Upper lobe of right lung (tissue), 1 donor: ENCODE measurements at regions not wholly inside any gene's neighbourhood (a gene's known extent, or its start where the extent isn't known, plus 50 kb on each side); places are given as distances from the start of the nearest gene placed in this dataset.
A peak's percentile ranks its signal among the peaks of the same experiment; 100 is the strongest.

Experiments used
- ATAC-seq: fragments of 200-7000 bp; cut with Tn5 transposase; one replicate; pipeline ENCODE4 v1.9.1; 2020; ENCODE audit warnings: mild to moderate bottlenecking, moderate library complexity
- DNase-seq: peaks from one replicate; pipeline ENCODE4 v3.0.0-alpha.2; 2020
- H3K27ac ChIP-seq: fragments of 200-600 bp; one replicate; pipeline ENCODE4 v1.8.0; 2022
- H3K27me3 ChIP-seq: fragments of 200-600 bp; one replicate; pipeline ENCODE4 v1.8.0; 2022; ENCODE audit warnings: mild to moderate bottlenecking
- H3K36me3 ChIP-seq: fragments of 200-600 bp; one replicate; pipeline ENCODE4 v1.8.0; 2022
- H3K4me1 ChIP-seq: fragments of 200-600 bp; one replicate; pipeline ENCODE4 v1.8.0; 2022
- H3K4me3 ChIP-seq: fragments of 200-600 bp; one replicate; pipeline ENCODE4 v1.8.0; 2022; ENCODE audit warnings: mild to moderate bottlenecking
- H3K9me3 ChIP-seq: fragments of 200-600 bp; one replicate; pipeline ENCODE4 v1.8.0; 2022
- CTCF ChIP-seq: fragments of 200-600 bp; IDR thresholded peaks from one replicate; pipeline ENCODE4 v1.8.0; 2022; ENCODE audit warnings: antibody characterized with exemption
- intact Hi-C: fragments of 100-400 bp; cut with DNase I; formaldehyde crosslinking; loops from one replicate; pipeline ENCODE4 v1.11.0; 2022
- donor health status: DM: no; HTN: yes; CAD: no; lungs with severe emphysema.

DNA sequence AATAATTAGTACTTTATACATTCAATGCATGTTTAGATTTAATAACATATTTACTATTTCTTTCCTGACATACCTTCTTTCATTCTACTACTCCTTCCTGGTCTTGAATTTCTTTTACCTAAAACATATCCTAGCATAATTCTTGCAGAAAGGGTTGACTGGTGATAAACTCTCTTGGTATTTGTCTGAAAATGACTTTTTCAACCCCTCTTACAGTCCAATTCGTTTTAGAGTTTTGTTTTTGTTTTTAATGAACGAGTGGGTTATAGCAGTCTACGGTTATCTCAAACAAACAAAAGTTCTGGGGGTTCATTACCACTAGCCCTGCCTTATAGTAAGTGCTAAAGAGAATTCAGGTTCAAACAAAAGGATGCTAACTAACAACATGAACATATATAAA, 69.6 kb upstream of the ALDH1B1 start:
- intact Hi-C loops = no loop called here
- no peaks in the 10 kb centered on the region for H3K27me3 ChIP-seq
- no peak for TF ChIP-seq CTCF
- peaks cover 10% of the 10 kb centered on the region for H3K4me1 ChIP-seq
- no peaks in the 10 kb centered on the region for H3K36me3 ChIP-seq
- H3K27ac ChIP-seq = no peak overlapping the region
- no peak overlapping the region for H3K4me3 ChIP-seq
- ATAC-seq (no peak), DNase-seq (no peak)
- H3K9me3 ChIP-seq = no peaks in the 10 kb centered on the region

- Histone ChIP-seq H3K36me3 (no peaks in the 10 kb centered on the region), H3K4me3 (peak overlapping the region; percentile 31), H3K9me3 (no peaks in the 10 kb centered on the region), H3K27me3 (no peaks in the 10 kb centered on the region), H3K4me1 (peaks cover 10% of the 10 kb centered on the region), H3K27ac (no peak overlapping the region)
- no peak for ATAC-seq
- no peak for TF ChIP-seq CTCF
- intact Hi-C loops = no loop called here
- no peak for DNase-seq
Measured at GRCh38 chr9:38319496-38320173, 72.9 kb upstream of the ALDH1B1 start.

DNA sequence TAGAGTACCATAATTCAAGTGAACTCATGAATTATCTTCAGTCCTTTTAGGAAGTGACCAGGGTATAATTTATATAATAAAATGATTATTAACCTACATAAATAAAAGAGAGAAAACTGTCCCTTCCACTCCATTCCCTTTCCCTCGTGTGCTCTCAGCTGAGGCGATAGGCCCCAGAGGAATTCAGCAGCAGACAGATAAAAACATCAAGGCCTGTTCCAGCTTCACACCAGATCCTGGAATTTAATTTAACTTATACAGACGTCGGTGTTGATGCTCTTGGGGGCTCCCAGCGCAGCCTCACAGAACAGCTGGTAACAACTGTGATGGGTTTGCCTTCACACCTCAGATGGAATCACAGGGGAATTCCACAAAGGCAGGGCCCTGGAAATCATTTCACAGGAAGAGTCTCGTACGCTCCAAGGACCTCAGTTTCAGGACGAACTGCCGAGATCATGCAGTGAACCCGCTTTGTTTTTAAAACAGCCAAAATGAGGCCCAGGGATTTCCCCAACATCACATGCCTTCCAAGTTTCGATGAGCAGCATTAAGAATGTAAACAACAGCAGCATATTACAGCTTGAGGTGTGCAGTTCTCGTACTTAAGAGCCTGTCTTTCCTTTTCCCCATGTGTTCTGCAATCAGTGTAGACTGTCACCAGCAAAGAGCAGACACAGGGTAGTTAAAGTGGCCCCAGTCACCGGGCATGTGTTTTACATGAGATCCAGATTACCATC, 73.6 kb upstream of the ALDH1B1 start:
- H3K27me3 ChIP-seq = no peaks in the 10 kb centered on the region
- peaks cover 10% of the 10 kb centered on the region for H3K4me1 ChIP-seq
- H3K9me3 ChIP-seq = no peaks in the 10 kb centered on the region
- H3K4me3 ChIP-seq = peak overlapping the region; percentile 31
- intact Hi-C loops = no loop called here
- no peak for TF ChIP-seq CTCF
- DNase-seq (no peak), ATAC-seq (peak; percentile 75)
- no peaks in the 10 kb centered on the region for H3K36me3 ChIP-seq
- no peak overlapping the region for H3K27ac ChIP-seq

DNA sequence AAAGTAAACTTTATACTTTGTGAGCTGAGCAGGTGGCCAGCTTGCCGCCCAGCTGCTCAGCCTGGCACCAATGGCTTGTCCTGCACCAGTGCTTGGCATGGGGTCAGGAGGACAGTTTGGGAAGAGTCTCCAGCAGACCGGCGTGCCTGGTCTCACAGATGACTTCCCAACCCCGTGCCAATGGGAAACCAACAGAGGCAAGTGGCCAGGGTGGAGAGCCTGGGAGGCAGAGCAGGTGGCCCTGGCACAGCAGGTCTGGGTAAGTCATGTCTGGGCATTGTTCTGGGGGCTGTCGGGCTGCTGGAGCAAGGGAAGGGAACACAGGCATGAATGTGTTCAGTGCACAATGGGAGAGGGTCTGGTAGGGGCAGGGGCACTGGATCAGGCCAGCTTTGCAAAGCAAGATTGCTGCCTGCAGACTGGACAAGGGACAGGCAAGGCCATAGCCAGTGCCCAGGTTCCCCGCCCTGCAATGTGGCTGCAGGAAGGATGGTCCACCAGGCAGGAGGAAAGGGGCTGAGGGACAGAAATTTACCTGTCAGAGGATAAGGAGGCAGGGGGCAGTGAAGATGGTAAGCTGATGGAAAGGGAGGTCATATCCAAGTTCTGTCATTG, 76.2 kb upstream of the ALDH1B1 start:
- H3K9me3 ChIP-seq = no peaks in the 10 kb centered on the region
- H3K36me3 ChIP-seq = no peaks in the 10 kb centered on the region
- ATAC-seq (no peak), DNase-seq (no peak)
- intact Hi-C loops = no loop called here
- H3K27me3 ChIP-seq = no peaks in the 10 kb centered on the region
- no peak overlapping the region for H3K4me3 ChIP-seq
- H3K27ac ChIP-seq = no peak overlapping the region
- H3K4me1 ChIP-seq = peaks cover 10% of the 10 kb centered on the region
- TF ChIP-seq CTCF = no peak

DNA sequence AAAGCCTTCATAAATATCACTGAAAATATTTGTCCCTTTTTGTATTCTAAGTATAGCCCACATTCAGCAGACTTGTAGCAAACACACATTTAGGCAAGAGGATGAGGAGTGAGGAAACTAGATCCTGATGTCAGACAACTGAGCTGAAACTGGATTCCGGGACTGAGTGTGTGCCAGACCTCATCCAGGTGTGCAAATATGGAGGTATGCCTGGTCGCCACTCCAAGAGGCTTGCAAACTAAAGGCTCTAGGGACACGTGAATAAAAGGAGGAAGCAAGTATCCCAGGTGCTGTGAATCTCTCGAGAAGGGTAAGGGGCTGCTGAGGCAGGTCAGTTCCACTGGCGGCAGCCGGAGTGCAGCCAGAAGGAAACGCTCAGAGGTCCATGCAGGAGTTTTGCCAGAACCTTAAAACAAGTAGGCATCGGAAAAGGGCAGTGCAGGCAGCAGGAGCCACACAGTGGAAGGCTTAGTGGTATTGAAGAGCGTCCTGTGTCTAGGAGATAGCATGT, 77.4 kb upstream of the ALDH1B1 start:
- no peak for TF ChIP-seq CTCF
- Histone ChIP-seq H3K4me1 (peaks cover 10% of the 10 kb centered on the region), H3K27ac (no peak overlapping the region), H3K4me3 (no peak overlapping the region), H3K9me3 (no peaks in the 10 kb centered on the region), H3K36me3 (no peaks in the 10 kb centered on the region), H3K27me3 (no peaks in the 10 kb centered on the region)
- no peak for DNase-seq
- ATAC-seq = no peak
- intact Hi-C loops = no loop called here
